SK-N-MC (cell line): ENCODE measurements at regions not wholly inside any gene's neighbourhood (a gene's known extent, or its start where the extent isn't known, plus 50 kb on each side); places are given as distances from the start of the nearest gene placed in this dataset.

Source experiments
- EZH2 ChIP-seq: fragments of 200-600 bp; sonication (generic); IDR thresholded peaks from one replicate; pipeline ENCODE4 v1.6.1; 2017; ENCODE audit warnings: antibody characterized with exemption
- FOXP2 ChIP-seq: optimal IDR thresholded peaks from 2 replicates; pipeline ENCODE3; 2011; ENCODE audit warnings: mild to moderate bottlenecking, moderate library complexity; ENCODE audit not compliant: insufficient read depth; ENCODE audit errors: extremely low read length, control extremely low read depth
- POLR2AphosphoS5 ChIP-seq: IDR thresholded peaks from 2 replicates; pipeline ENCODE4 v1.6.1; 2012; ENCODE audit warnings: mild to moderate bottlenecking, low read depth, low read length, borderline replicate concordance

DNA sequence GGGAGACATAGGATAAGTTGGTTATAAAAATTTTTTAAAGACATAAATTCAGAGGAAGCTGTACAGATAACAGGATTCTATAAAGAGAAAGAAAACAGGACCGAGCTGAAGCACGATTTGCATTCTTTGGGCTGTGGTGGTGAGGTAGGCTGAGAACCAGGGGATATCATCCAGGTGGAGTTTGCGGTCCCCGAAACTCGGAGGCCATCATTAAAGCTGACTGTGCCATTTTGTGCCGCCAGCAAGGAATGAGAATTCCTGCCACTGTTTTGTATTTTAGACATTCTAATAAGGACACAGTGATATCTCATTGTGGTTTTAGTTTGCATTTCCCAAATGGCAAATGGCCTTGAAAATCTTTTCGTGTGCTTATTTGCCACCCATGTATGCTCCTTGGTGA is 197.9 kb downstream of the IRF8 start:
- TF ChIP-seq EZH2, result no peak
- TF ChIP-seq POLR2AphosphoS5, result no peak
- no peak for TF ChIP-seq FOXP2
